ENCODE measurements at regions not wholly inside any gene's neighbourhood (a gene's known extent, or its start where the extent isn't known, plus 50 kb on each side); places are given as distances from the start of the nearest gene placed in this dataset.
A peak's percentile ranks its signal among the peaks of the same experiment; 100 is the strongest.

DNA sequence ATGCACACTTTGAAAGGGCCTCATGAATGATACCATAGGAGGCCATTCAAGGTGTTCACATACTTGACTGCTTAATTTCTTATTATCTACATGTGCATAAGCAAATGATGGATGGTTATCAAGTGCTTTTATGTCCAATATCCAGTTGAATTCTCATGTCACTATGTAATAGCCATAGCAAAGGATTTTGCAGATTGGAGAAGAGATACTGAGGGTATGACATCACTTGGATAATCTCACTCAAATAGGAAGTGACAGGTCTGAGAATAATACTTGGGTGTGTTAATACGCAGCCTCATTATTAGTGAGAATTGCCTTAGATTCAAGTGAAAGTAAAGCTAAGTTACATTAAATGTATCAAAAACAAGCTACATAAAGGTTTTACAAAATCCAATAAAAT, 1208.6 kb downstream of the CDH11 start:
- no peak for DNase-seq (ENCODE audit: low spot score)
- H2BK120ac ChIP-seq (ENCODE audit: low read depth, low read length) = no peak overlapping the region
- H3K23ac ChIP-seq (ENCODE audit: low read depth, low read length, poor library complexity) = no peak overlapping the region
- no peak overlapping the region for H3K14ac ChIP-seq (ENCODE audit: low read length)
- no peak overlapping the region for H3K18ac ChIP-seq (ENCODE audit: low read length)
- H3K36me3 ChIP-seq (replicated peaks in 1 of 2; ENCODE audit: control insufficient read depth in 2 of 2, insufficient read depth in 2 of 2, low read length in 2 of 2) = no peaks in the 10 kb centered on the region
- H3K4me1 ChIP-seq (ENCODE audit: control insufficient read depth in 2 of 2, insufficient read depth in 1 of 2, low read depth in 1 of 2, low read length in 2 of 2) = no peaks in the 10 kb centered on the region
- H3K9me3 ChIP-seq (replicated peaks in 1 of 2; ENCODE audit: control insufficient read depth in 2 of 2, insufficient read depth in 1 of 2, low read depth in 1 of 2, low read length in 2 of 2) = no peaks in the 10 kb centered on the region
- no peak overlapping the region for H4K8ac ChIP-seq (ENCODE audit: low read depth, low read length)
- no peak overlapping the region for H2AK5ac ChIP-seq (ENCODE audit: low read depth, low read length)
- H3K27ac ChIP-seq (replicated peaks; ENCODE audit: low read length) = no peak overlapping the region
- H2BK5ac ChIP-seq (ENCODE audit: low read length) = no peak overlapping the region
- no CpG with 5 or more reads among the region's 1 CpG for WGBS, 2 donors (ENCODE audit: extremely low coverage in 2 of 2, insufficient read length in 2 of 2, insufficient replicate concordance in 1 of 2)
- H3K79me1 ChIP-seq (ENCODE audit: low read depth, low read length) = no peaks in the 10 kb centered on the region
- no peaks in the 10 kb centered on the region for H3K27me3 ChIP-seq (ENCODE audit: control insufficient read depth in 3 of 3, insufficient read depth in 3 of 3, low read depth in 1 of 3, low read length in 3 of 3)
- no peak overlapping the region for H4K91ac ChIP-seq (ENCODE audit: low read depth, low read length, poor library complexity)
- no peak overlapping the region for H2BK12ac ChIP-seq (ENCODE audit: low read length)
- no peak overlapping the region for H2BK15ac ChIP-seq (ENCODE audit: low read length)
- H3K9ac ChIP-seq (ENCODE audit: low read depth, low read length, poor library complexity) = no peak overlapping the region
- H3K4me3 ChIP-seq (ENCODE audit: low read length in 2 of 2) = no peak overlapping the region
- H3K4me2 ChIP-seq (ENCODE audit: insufficient read depth, low read length, poor library complexity, severe bottlenecking) = no peak overlapping the region
- H3K4ac ChIP-seq (ENCODE audit: low read length) = no peak overlapping the region
- H2AFZ ChIP-seq (ENCODE audit: low read length) = no peak overlapping the region

- no peak overlapping the region for H2BK5ac ChIP-seq (ENCODE audit: low read length)
- no peaks in the 10 kb centered on the region for H3K4me1 ChIP-seq (ENCODE audit: control insufficient read depth in 2 of 2, insufficient read depth in 1 of 2, low read depth in 1 of 2, low read length in 2 of 2)
- no peak overlapping the region for H3K4me3 ChIP-seq (ENCODE audit: low read length in 2 of 2)
- H3K9me3 ChIP-seq (replicated peaks in 1 of 2; ENCODE audit: control insufficient read depth in 2 of 2, insufficient read depth in 1 of 2, low read depth in 1 of 2, low read length in 2 of 2) = peaks cover 0 to 2% of the 10 kb centered on the region in 2 donors
- H2AFZ ChIP-seq (ENCODE audit: low read length) = no peak overlapping the region
- H2AK5ac ChIP-seq (ENCODE audit: low read depth, low read length) = no peak overlapping the region
- no peak overlapping the region for H3K4ac ChIP-seq (ENCODE audit: low read length)
- H2BK120ac ChIP-seq (ENCODE audit: low read depth, low read length) = no peak overlapping the region
- H3K79me1 ChIP-seq (ENCODE audit: low read depth, low read length) = no peaks in the 10 kb centered on the region
- no peak for DNase-seq (ENCODE audit: low spot score)
- H3K23ac ChIP-seq (ENCODE audit: low read depth, low read length, poor library complexity) = no peak overlapping the region
- no peak overlapping the region for H2BK15ac ChIP-seq (ENCODE audit: low read length)
- H3K27me3 ChIP-seq (ENCODE audit: control insufficient read depth in 3 of 3, insufficient read depth in 3 of 3, low read depth in 1 of 3, low read length in 3 of 3) = no peaks in the 10 kb centered on the region
- WGBS, 2 donors (ENCODE audit: extremely low coverage in 2 of 2, insufficient read length in 2 of 2, insufficient replicate concordance in 1 of 2) = no CpG with 5 or more reads among the region's 2 CpGs
- H3K14ac ChIP-seq (ENCODE audit: low read length) = no peak overlapping the region
- H4K8ac ChIP-seq (ENCODE audit: low read depth, low read length) = no peak overlapping the region
- H3K18ac ChIP-seq (ENCODE audit: low read length) = no peak overlapping the region
- H3K4me2 ChIP-seq (ENCODE audit: insufficient read depth, low read length, poor library complexity, severe bottlenecking) = no peak overlapping the region
- no peak overlapping the region for H2BK12ac ChIP-seq (ENCODE audit: low read length)
- H4K91ac ChIP-seq (ENCODE audit: low read depth, low read length, poor library complexity) = no peak overlapping the region
- H3K27ac ChIP-seq (replicated peaks; ENCODE audit: low read length) = no peak overlapping the region
- no peak overlapping the region for H3K9ac ChIP-seq (ENCODE audit: low read depth, low read length, poor library complexity)
- no peaks in the 10 kb centered on the region for H3K36me3 ChIP-seq (replicated peaks in 1 of 2; ENCODE audit: control insufficient read depth in 2 of 2, insufficient read depth in 2 of 2, low read length in 2 of 2)
These were observed 1214.6 kb downstream of the CDH11 start for GRCh38 chr16:63907251-63907650.

DNA sequence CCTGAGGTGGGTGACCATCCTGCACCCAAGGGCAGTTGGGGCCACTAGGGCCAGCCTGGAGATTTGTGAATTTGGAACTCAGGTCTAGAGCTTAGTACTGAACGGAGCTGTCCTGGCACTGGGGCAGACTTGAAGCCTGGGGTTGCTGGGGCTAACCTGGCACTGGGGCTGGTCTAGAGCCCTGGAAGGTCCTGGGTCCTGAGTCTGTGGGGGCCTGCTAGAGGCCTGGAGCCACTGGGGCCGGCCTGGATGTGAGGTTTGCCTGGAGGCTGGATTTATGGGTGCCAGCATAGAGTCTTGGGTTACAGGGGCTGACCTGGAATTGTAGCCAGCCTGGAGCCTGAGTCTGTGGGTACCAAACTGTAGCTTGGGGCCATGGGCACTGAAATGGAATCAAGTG, 1216.9 kb downstream of the CDH11 start:
- no peak overlapping the region for H3K27ac ChIP-seq (replicated peaks; ENCODE audit: low read length)
- H3K14ac ChIP-seq (ENCODE audit: low read length) = no peak overlapping the region
- no CpG with 5 or more reads among the region's 2 CpGs for WGBS, 2 donors (ENCODE audit: extremely low coverage in 2 of 2, insufficient read length in 2 of 2, insufficient replicate concordance in 1 of 2)
- no peak for DNase-seq (ENCODE audit: low spot score)
- no peak overlapping the region for H2BK12ac ChIP-seq (ENCODE audit: low read length)
- H4K91ac ChIP-seq (ENCODE audit: low read depth, low read length, poor library complexity) = no peak overlapping the region
- H3K4me3 ChIP-seq (ENCODE audit: low read length in 2 of 2) = no peak overlapping the region
- H2BK5ac ChIP-seq (ENCODE audit: low read length) = no peak overlapping the region
- H2AK5ac ChIP-seq (ENCODE audit: low read depth, low read length) = peak overlapping the region; percentile 40
- no peak overlapping the region for H3K23ac ChIP-seq (ENCODE audit: low read depth, low read length, poor library complexity)
- no peaks in the 10 kb centered on the region for H3K27me3 ChIP-seq (ENCODE audit: control insufficient read depth in 3 of 3, insufficient read depth in 3 of 3, low read depth in 1 of 3, low read length in 3 of 3)
- H3K9me3 ChIP-seq (replicated peaks in 1 of 2; ENCODE audit: control insufficient read depth in 2 of 2, insufficient read depth in 1 of 2, low read depth in 1 of 2, low read length in 2 of 2) = peaks cover 0 to 2% of the 10 kb centered on the region in 2 donors
- no peak overlapping the region for H3K18ac ChIP-seq (ENCODE audit: low read length)
- no peak overlapping the region for H3K4ac ChIP-seq (ENCODE audit: low read length)
- no peak overlapping the region for H3K4me2 ChIP-seq (ENCODE audit: insufficient read depth, low read length, poor library complexity, severe bottlenecking)
- no peaks in the 10 kb centered on the region for H3K4me1 ChIP-seq (ENCODE audit: control insufficient read depth in 2 of 2, insufficient read depth in 1 of 2, low read depth in 1 of 2, low read length in 2 of 2)
- H2AFZ ChIP-seq (ENCODE audit: low read length) = no peak overlapping the region
- H3K36me3 ChIP-seq (replicated peaks in 1 of 2; ENCODE audit: control insufficient read depth in 2 of 2, insufficient read depth in 2 of 2, low read length in 2 of 2) = no peaks in the 10 kb centered on the region
- H3K79me1 ChIP-seq (ENCODE audit: low read depth, low read length) = no peaks in the 10 kb centered on the region
- H4K8ac ChIP-seq (ENCODE audit: low read depth, low read length) = no peak overlapping the region
- H2BK120ac ChIP-seq (ENCODE audit: low read depth, low read length) = no peak overlapping the region
- peak overlapping the region; percentile 58 for H2BK15ac ChIP-seq (ENCODE audit: low read length)
- H3K9ac ChIP-seq (ENCODE audit: low read depth, low read length, poor library complexity) = no peak overlapping the region

GRCh38 chr16:63904182-63904581, 1217.7 kb downstream of the CDH11 start:
- no peak overlapping the region for H3K23ac ChIP-seq (ENCODE audit: low read depth, low read length, poor library complexity)
- no peak overlapping the region for H3K9ac ChIP-seq (ENCODE audit: low read depth, low read length, poor library complexity)
- no peaks in the 10 kb centered on the region for H3K27me3 ChIP-seq (ENCODE audit: control insufficient read depth in 3 of 3, insufficient read depth in 3 of 3, low read depth in 1 of 3, low read length in 3 of 3)
- peak overlapping the region; percentile 85 for H2BK15ac ChIP-seq (ENCODE audit: low read length)
- peaks cover 0 to 2% of the 10 kb centered on the region in 2 donors for H3K9me3 ChIP-seq (replicated peaks in 1 of 2; ENCODE audit: control insufficient read depth in 2 of 2, insufficient read depth in 1 of 2, low read depth in 1 of 2, low read length in 2 of 2)
- H2AK5ac ChIP-seq (ENCODE audit: low read depth, low read length) = peak overlapping the region; percentile 70
- no peaks in the 10 kb centered on the region for H3K36me3 ChIP-seq (replicated peaks in 1 of 2; ENCODE audit: control insufficient read depth in 2 of 2, insufficient read depth in 2 of 2, low read length in 2 of 2)
- no peak overlapping the region for H2BK120ac ChIP-seq (ENCODE audit: low read depth, low read length)
- H3K4me2 ChIP-seq (ENCODE audit: insufficient read depth, low read length, poor library complexity, severe bottlenecking) = no peak overlapping the region
- H3K4me1 ChIP-seq (ENCODE audit: control insufficient read depth in 2 of 2, insufficient read depth in 1 of 2, low read depth in 1 of 2, low read length in 2 of 2) = no peaks in the 10 kb centered on the region
- H4K91ac ChIP-seq (ENCODE audit: low read depth, low read length, poor library complexity) = no peak overlapping the region
- no peak overlapping the region for H2AFZ ChIP-seq (ENCODE audit: low read length)
- no peak for DNase-seq (ENCODE audit: low spot score)
- H3K4me3 ChIP-seq (ENCODE audit: low read length in 2 of 2) = no peak overlapping the region
- H3K27ac ChIP-seq (replicated peaks; ENCODE audit: low read length) = no peak overlapping the region
- no peak overlapping the region for H2BK5ac ChIP-seq (ENCODE audit: low read length)
- no peak overlapping the region for H3K14ac ChIP-seq (ENCODE audit: low read length)
- no peaks in the 10 kb centered on the region for H3K79me1 ChIP-seq (ENCODE audit: low read depth, low read length)
- H3K18ac ChIP-seq (ENCODE audit: low read length) = peak overlapping the region; percentile 27
- no peak overlapping the region for H4K8ac ChIP-seq (ENCODE audit: low read depth, low read length)
- H3K4ac ChIP-seq (ENCODE audit: low read length) = no peak overlapping the region
- peak overlapping the region; percentile 3 for H2BK12ac ChIP-seq (ENCODE audit: low read length)
